GM19438 (cell line): ENCODE measurements at regions not wholly inside any gene's neighbourhood (a gene's known extent, or its start where the extent isn't known, plus 50 kb on each side); places are given as distances from the start of the nearest gene placed in this dataset.
"Not testable (repeated sequence)": the region's sequence is repeated elsewhere in the genome, so short reads cannot be mapped to it uniquely, and the experiment has no call there.

Experiments used
- ATAC-seq: cut with Tn5 transposase; IDR thresholded peaks from one replicate; pipeline ENCODE4 v1.9.1; 2021; ENCODE audit warnings: low read depth; ENCODE audit not compliant: unreplicated experiment

DNA sequence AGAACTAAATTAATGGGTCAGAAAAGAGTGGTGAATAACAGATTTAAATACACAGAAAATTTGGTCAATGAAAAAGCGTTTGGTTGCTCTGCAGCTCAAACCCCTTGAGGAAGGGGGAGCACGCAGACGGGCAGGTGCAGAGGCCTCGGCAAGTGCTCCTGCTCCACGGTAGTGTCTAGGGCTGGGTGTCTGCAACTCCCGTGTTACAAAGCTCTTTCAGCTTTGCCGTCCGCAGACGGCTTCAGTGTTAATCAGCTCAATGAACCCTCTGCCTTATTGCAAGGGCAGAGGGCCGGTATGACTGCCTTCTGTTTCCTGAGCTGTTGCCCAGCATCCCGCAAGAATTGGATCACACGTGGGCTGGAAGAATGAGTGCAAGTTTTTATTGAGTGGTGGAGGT, 125.7 kb upstream of the TRHDE start:
- no peak for ATAC-seq

DNA sequence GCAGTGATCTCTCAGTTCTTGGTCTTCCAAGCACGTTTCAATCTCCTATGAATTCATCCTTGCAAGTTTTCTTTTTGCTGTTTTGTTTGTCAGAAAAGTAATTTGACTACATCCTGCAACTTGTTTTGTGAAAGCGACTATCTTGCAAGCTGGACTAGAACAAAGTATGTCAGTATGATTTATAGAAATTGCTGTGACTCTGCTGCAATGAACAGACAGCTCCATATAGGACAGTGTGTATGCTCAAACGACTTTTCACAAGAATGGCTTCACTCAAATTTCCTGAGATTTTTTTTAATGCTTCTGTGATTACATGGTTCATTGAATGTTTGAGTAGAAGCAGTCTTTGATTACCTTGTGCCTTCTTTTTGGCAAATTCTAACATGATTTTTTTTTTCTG, 123.5 kb upstream of the TRHDE start:
- ATAC-seq, result no peak

DNA sequence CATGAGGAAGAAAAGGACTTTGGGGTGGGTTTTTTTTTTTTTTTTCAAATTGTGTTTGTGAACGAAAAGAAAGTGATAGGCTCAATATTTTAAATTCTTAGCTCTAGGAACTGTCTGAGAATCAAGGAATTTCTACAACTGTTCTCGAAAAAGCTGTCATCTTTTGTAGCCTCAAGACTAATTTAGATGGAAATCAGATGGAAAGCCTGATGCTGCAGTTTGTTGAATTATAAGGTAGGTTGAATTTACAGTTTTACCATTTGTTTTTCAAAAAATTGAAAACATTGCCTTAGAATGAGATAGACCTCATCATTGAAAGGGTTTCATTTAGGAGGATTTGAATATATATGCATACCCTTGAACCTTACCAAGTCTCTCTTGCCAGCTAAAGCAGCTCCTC, 109.3 kb upstream of the TRHDE start:
- no peak for ATAC-seq

DNA sequence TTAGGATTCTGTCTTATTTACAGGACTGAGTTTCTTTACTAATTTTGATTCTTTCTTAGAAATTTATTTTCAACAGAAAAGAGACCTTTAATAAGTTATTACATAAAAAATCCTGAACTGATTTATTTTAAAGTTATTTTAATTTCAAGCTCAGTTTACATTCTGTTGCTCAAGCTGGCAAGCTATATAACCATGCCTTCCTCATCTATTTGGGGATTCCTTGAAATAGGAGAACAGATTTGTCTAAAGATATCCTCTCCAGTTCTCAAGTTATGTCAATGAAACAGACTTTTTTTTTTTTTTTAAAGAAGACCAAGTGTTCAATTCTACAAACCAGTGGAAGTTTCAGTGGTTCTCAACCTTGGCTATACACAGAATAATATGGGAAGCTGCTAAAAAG, 103.3 kb upstream of the TRHDE start:
- no peak for ATAC-seq

DNA sequence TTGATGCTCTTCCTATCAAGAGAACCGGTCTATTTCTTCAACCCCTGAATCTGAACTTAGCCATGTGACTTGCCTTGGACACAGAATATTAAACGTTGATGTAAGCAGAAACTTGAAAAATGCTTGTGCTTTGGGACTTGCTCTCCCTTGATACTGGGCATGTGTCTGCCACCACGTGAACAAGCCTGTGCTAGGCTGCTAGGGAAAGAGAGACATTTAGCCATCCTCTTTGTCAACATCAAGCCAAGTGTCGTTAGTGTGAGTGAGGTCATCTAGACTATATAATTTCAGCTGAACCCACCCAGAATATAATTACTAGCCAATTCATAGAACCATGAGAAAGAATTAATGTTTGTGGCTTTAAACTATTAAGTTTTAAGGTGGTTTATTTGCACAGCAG, 98.2 kb upstream of the TRHDE start:
- no peak for ATAC-seq

DNA sequence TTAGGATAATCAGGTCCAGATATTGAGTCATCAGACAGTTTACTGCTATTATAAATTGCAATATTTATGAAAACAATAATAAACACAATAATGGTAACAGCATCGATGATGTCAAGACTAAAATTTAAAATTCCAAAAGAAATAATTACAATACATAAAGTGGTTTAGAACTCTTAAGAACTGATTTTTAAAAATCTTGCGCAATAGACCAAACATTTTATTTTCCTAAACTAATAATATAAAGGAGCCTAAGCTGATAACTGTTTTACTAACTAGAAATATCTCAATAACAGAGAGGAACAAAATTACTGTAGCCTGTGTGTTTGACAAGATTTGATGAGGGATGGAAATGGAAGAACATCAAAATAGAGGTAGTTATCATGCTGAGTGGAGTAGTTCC, 93.9 kb upstream of the TRHDE start:
- ATAC-seq, result no peak

DNA sequence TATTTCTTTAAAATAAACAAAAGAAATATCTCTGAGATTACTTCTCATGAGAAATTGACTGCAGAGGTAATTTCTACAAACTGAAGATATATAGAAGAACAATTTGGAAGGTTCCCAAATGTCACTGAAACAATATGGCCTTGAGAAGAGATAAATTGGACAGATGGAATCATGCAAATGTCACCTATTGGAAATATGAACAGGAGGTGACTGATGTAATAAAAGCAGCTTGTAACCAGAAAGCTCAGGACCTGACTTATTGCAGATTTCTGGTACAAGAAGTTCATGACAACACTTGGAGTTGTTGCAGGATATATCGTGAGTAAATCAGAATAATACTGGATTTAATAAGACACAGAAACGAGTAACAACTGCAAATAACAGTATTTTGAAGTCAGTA, 93.3 kb upstream of the TRHDE start:
- ATAC-seq, result no peak

DNA sequence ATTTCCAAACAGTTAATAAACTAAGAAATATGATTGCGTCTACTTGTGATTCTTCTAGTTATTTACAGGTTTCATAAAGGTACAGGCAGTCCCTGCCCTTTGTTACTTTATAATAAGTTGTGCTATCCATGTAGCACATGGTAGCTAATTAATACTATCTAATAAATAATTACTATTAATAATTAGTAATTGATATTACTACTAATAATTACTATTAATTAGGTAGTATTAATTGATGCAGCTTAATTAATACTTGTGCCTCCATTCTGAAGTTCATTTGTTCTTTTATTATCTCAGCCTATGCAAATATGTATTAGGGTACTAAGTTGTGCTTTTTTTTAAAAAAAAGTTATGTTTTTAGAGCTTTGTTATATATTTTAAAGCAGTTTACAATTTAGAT, 92.3 kb upstream of the TRHDE start:
- no peak for ATAC-seq

DNA sequence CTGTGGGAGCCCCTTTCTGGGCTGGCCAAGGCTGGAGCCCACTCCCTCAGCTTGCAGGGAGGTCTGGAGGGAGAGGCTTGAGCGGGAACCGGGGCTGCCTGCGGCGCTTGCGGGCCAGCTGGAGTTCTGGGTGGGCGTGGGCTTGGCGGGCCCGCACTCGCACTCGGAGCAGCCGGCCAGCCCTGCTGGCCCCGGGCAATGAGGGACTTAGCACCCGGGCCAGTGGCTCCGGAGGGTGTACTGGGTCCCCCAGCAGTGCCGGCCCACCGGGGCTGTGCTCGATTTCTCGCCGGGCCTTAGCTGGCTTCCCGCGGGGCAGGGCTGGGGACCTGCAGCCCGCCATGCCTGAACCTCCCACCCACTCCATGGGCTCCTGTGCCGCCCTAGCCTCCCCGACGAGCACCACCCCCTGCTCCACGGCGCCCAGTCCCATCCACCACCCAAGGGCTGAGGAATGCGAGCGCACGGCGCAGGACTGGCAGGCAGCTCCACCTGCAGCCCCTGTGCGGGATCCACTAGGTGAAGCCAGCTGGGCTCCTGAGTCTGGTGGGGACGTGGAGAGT, 87.1 kb upstream of the TRHDE start:
- ATAC-seq, result not testable (repeated sequence)

DNA sequence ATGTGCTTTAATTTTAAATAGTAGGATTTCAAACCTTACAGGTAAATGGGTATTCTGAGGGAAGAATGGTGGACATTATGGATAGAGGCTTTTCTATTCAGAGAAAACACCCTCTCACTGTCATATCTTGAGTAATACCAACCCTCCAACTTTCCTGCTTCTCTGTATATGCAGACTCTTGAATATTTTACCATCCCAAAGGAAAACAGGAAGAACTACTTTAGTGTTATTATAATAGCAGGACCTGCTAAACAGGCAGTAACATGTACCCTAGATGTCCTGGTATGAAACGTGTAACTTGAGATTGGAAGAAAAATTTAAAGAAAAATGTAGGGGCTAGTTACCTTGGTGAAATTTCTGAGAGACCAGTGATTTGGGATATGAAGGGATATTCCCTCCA, 82.9 kb upstream of the TRHDE start:
- ATAC-seq, result no peak

DNA sequence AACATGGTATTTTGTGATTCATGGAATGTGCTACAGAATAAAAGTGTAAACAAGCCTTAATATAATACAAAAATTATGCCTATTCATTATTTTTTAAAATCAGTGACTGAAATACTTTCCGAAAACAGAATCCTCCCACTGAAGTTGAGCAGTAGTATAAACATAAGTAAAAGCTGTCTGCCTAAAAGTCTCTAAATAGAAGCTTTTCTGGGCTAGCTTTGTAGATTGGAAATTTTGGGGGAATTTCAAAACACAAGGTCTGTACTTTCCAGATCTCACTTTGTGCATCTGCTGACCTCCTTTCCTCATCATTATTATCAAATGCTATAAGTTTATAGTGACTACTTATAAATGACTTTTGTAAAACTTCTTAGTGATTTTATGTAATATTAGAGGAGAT, 80.4 kb upstream of the TRHDE start:
- no peak for ATAC-seq

DNA sequence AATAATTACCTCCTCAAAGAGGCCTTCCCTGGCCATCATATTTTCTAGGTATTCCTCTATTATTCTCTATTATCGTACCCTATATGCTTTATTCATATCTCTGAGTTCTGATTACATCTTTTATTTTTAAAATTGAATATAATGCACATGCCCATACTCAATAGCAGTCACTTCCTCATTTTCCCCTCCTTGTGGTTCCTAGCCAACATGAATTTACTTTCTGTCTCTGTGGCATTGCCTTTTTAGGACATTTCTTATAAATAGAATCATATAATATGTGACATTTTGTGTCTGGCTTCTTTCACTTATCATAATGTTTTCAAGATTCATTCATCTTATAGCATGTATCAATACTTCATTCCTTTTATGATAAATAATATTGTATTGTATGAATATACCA, 74.4 kb upstream of the TRHDE start:
- ATAC-seq, result no peak

DNA sequence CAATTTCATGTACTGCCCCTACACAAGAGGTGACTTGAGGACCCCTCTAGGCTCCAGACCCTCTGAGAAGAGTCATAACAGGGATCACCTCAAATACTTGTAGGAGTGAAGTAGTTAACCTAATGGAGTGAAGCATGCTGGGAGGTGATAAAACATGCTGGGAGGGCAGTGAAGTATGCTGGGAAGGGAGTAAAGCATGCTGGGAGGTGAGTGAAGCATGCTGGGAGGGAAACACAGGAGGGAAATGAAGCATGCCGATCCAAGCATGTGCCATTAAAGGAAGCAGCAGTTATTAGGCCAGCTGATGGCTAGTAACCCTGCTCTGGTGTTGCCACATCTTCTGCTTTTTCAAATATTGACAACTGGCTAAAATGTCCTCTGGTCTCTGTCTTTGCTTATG, 70.7 kb upstream of the TRHDE start:
- ATAC-seq, result no peak

DNA sequence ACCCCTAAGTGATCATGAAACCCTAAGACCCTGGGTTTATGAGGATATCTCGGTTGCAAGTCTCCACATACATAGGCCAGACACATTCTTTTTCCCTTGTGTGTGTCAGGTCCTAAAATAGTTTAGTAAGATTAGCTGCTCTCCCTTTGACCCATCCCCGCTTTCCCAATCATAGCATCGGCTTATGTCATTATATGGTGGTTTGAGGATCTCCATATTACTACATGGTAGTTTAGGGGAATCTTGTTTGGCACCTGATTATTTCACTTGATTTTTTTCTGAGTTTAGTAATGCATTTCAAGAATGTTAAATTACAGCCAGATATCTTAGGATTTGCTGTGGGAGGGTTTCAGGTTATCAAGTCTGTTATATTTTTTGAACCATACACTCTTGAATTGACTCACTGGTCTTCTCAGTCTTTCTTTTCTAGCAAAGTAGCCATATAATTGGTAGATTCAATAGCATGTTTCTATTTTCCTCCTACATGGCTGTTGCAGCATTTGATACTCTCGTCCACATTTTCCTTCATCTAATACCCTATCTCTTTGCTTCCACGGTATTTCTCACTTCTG, 68.3 kb upstream of the TRHDE start:
- no peak for ATAC-seq

DNA sequence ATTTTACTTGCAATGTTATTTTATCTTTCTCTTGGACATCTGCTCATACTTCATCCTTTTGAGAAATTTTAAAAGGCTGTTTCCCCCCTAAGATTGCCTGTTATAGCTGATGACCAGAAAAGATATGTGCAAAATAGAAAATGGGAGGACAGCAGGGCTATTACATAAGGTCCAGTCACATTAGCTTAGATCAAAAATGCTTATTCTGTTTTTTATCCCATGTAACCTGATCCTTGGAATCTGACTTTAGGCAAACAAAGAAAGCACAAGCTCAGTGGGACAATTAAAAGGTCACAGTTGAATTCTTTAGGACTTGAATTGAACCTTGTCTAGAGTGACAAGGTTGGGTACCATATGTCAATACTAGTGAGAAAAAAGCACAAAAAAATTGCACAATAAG, 65.1 kb upstream of the TRHDE start:
- ATAC-seq, result no peak

DNA sequence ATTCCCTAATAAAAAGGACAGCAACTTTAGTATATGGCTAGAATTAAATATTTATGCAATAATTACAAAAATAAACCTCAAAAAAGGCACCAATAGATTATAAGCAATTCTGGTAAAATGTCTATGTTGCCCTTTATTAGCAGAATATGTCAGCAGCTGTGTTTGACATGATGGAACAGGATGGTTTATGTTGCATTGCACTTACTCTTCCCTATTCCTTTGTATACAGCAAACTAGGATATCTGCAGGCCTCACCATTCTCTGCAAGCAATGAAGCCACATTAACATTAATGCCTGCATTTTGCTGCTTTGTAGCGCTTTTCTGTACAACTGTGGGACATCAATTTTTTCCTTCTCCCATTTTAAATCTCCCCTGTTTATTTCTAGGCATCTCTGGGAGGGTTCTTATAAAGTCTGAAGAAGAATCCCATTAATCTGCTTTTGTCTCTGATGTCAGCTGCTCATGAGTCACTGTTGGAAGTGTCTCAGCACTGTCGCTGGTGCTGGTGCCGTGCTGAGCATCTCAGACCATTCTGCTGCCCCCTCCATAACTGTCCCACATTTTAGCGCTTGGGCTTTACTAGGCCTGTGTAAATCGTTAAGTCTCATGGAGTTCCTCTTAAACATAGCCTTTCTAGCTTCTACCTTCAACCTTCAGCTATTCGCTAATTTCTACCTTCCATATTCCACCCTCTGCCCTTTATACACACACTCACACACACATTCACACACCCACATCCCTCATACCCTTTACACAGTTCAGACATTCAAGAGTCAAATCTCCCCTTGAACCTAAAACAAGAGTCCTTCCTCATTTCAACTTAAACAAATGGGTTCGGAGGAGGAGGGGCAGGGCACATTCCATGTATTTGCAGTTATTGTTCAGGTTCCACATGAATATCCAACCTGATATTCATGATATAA, 64.4 kb upstream of the TRHDE start:
- ATAC-seq, result no peak

DNA sequence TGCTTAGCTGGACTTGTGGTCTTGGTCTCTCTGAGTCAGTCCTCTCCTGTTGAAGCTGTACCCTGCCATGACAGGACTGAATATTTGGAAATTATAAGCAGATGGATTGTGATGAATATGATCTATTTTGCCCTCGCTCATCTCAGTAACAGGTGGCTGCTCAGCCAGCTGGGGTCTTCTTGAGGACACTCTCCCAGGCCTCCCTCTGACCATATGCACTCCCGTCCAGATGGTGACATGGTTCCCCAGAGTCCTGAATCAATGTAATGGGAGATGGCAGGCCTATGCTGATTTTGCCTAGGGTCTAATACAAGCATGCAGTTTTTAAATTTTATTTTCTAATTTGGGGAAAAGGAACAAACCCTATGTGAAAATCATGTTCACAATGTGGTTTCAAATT, 63.1 kb upstream of the TRHDE start:
- ATAC-seq, result no peak

DNA sequence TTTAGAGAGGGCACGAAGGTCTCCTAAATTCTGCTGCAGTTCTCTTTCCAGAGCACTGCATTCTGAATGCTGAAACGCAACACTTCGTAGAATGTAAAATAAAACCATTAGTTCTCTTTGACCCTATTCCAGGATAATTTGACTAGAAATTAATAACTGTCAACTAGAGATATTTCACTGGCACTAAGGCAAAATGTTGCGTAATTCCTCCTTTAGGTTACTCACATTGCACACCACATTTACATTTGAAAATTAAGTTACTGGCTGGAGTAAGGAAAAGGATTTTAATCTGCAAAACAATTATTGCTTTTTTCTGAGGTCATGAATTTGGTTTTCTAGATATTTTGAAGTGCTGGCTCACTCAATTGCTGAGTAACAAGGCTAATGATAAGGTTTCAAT, 58.0 kb upstream of the TRHDE start:
- no peak for ATAC-seq

DNA sequence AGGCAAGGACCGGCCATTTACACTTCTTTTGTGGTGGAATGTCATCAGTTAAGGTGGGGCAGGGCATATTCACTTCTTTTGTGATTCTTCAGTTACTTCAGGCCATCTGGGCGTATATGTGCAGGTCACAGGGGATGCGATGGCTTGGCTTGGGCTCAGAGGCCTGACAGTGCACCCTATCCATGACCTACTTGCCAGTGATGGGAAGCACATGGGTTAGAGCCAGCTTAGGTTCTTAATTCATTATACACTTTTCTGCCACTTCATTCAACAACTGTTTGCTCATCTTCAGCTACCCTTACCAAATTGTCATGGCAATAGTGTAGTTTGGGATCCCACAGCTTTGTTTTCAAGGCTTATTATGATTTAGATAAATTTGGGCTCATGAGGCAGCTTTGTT, 56.9 kb upstream of the TRHDE start:
- ATAC-seq, result not testable (repeated sequence)

DNA sequence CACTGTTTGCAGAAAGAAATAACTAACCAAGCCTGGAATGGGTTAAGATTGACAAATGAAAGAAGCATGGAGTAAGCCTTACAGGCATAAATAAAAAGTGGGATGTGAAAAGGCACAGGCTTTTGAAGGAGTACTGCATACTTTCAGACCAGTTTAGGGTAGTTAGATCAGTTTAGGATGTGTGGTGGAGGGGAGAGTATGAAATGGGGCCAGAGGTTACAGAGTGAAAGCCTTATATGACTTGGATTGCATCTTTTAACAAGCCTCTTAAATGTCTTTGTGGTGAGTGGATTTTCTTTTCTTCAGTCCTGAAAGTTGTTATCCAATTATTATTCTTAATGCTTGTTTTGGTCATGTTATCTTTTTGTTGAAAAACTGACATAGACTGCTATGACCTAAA, 52.2 kb upstream of the TRHDE start:
- no peak for ATAC-seq
